GM19452 (cell line): ENCODE measurements at regions not wholly inside any gene's neighbourhood (a gene's known extent, or its start where the extent isn't known, plus 50 kb on each side); places are given as distances from the start of the nearest gene placed in this dataset.

ENCODE experiments used
- ATAC-seq: cut with Tn5 transposase; IDR thresholded peaks from one replicate; pipeline ENCODE4 v1.9.1; 2021; ENCODE audit not compliant: unreplicated experiment

- ATAC-seq: no peak
Measured at GRCh38 chrX:109841869-109842579, 109.0 kb upstream of the ACSL4 start.

- ATAC-seq: no peak
Measured at GRCh38 chrX:109842611-109843010, 109.6 kb upstream of the ACSL4 start.

GRCh38 chrX:109843963-109844751 lies 111.1 kb upstream of the ACSL4 start:
- no peak for ATAC-seq

- no peak for ATAC-seq
Measured at GRCh38 chrX:109844986-109845385, 111.9 kb upstream of the ACSL4 start.

- no peak for ATAC-seq
Measured at GRCh38 chrX:109845996-109846395, 112.9 kb upstream of the ACSL4 start.

- ATAC-seq: no peak
Measured at GRCh38 chrX:109847257-109848187, 114.5 kb upstream of the ACSL4 start.

GRCh38 chrX:109848461-109849050 lies 115.5 kb upstream of the ACSL4 start:
- peak; percentile 92 for ATAC-seq

- no peak for ATAC-seq
Measured at GRCh38 chrX:109854096-109854495, 121.0 kb upstream of the ACSL4 start.

GRCh38 chrX:109855501-109855900 lies 122.4 kb upstream of the ACSL4 start:
- ATAC-seq: no peak

- ATAC-seq: no peak
Measured at GRCh38 chrX:109856974-109857373, 123.9 kb upstream of the ACSL4 start.

GRCh38 chrX:109857584-109858228 lies 124.6 kb upstream of the ACSL4 start:
- ATAC-seq: no peak

- no peak for ATAC-seq
Measured at GRCh38 chrX:109858602-109859341, 125.7 kb upstream of the ACSL4 start.

- ATAC-seq: no peak
Measured at GRCh38 chrX:109859651-109860050, 126.6 kb upstream of the ACSL4 start.

- ATAC-seq: no peak
Measured at GRCh38 chrX:109862433-109862832, 129.4 kb upstream of the ACSL4 start.

- no peak for ATAC-seq
Measured at GRCh38 chrX:109863811-109864210, 130.8 kb upstream of the ACSL4 start.

GRCh38 chrX:109871121-109871888 lies 131.6 kb upstream of the TMEM164 start:
- ATAC-seq: no peak

- ATAC-seq: no peak
Measured at GRCh38 chrX:109872021-109872732, 130.7 kb upstream of the TMEM164 start.

GRCh38 chrX:109873574-109873973 lies 129.3 kb upstream of the TMEM164 start:
- no peak for ATAC-seq
